ENCODE measurements at regions not wholly inside any gene's neighbourhood (a gene's known extent, or its start where the extent isn't known, plus 50 kb on each side); places are given as distances from the start of the nearest gene placed in this dataset.
"Not testable (repeated sequence)": the region's sequence is repeated elsewhere in the genome, so short reads cannot be mapped to it uniquely, and the experiment has no call there.

DNA sequence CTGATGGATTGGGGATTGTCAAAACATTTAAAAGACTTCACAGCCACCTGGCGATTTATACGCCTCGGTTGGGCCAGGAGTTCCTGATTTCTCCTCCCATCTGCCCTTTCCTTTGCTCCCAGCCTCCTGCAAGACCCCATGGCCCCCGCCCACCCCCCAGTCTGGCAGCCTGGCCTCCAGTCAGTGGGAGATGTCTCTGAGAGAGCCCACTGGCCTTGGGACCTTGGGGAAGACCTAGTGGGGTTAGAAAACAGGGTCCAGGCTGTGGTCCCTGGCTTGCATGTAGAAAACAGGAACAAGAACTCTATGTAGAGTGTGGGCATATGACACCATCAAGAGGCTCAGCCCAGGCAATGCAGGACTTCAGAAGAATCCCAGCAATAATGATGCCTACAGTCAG, 209.4 kb upstream of the C16orf82 start:
- Histone ChIP-seq H3K27ac (no peak overlapping the region), H3K36me3 (no peaks in the 10 kb centered on the region), H3K27me3 (no peaks in the 10 kb centered on the region), H3K4me1 (ENCODE audit: control insufficient read depth in 1 of 2, insufficient read depth in 1 of 2, low read depth in 1 of 2, low read length in 1 of 2) (no peaks in the 10 kb centered on the region), H3K9me3 (no peaks in the 10 kb centered on the region), H3K4me3 (ENCODE audit: low read depth in 1 of 2, low read length in 1 of 2) (no peak overlapping the region)
- TF ChIP-seq, protein P1, sequence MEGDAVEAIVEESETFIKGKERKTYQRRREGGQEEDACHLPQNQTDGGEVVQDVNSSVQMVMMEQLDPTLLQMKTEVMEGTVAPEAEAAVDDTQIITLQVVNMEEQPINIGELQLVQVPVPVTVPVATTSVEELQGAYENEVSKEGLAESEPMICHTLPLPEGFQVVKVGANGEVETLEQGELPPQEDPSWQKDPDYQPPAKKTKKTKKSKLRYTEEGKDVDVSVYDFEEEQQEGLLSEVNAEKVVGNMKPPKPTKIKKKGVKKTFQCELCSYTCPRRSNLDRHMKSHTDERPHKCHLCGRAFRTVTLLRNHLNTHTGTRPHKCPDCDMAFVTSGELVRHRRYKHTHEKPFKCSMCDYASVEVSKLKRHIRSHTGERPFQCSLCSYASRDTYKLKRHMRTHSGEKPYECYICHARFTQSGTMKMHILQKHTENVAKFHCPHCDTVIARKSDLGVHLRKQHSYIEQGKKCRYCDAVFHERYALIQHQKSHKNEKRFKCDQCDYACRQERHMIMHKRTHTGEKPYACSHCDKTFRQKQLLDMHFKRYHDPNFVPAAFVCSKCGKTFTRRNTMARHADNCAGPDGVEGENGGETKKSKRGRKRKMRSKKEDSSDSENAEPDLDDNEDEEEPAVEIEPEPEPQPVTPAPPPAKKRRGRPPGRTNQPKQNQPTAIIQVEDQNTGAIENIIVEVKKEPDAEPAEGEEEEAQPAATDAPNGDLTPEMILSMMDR (IDR thresholded peaks at IDR 0.05), result no peak

DNA sequence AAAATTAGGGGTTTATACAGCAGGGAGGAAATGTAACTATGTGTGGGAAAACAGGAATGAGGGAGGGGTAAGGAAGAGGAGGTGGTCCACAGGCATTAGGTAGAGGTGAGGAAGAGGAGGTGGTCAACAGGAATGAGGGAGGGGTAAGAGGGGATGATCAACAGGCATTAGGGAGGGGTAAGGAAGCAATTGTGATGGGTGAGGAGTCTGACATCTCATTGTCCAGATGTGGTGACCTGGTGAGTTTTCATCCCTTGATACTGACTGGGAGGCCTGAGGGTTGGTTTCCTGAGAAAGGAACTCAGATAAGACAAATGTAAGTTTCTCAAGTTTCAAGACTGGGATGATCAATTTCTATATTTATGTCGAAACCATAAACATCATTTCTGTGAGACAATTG, 206.2 kb upstream of the C16orf82 start:
- TF ChIP-seq, protein P1 (IDR thresholded peaks at IDR 0.05), result no peak
- no peaks in the 10 kb centered on the region for H3K36me3 ChIP-seq
- H3K9me3 ChIP-seq, result no peaks in the 10 kb centered on the region
- no peaks in the 10 kb centered on the region for H3K27me3 ChIP-seq
- H3K27ac ChIP-seq, result no peak overlapping the region
- H3K4me3 ChIP-seq (ENCODE audit: low read depth in 1 of 2, low read length in 1 of 2), result no peak overlapping the region
- no peaks in the 10 kb centered on the region for H3K4me1 ChIP-seq (ENCODE audit: control insufficient read depth in 1 of 2, insufficient read depth in 1 of 2, low read depth in 1 of 2, low read length in 1 of 2)

DNA sequence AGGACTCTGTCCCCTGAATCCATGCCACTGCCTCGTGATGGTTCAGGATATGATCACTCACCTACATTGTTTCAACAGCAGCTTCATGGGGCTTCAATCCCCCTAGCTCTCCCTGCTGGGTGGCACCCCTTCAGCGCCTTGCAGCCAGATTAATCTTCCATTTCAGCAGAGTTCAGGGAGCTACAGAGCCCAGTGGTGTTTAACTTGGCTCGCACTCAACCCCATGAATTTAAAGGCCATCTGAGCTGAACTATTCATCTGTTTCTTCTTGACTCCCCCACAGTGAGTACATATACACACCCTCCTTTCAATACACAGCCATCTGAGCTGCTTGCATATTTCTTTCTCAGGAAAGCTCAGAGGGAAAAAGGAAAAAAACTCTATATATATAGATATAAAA, 202.8 kb upstream of the C16orf82 start:
- TF ChIP-seq, protein P1 (IDR thresholded peaks at IDR 0.05), result no peak
- Histone ChIP-seq H3K27me3 (no peaks in the 10 kb centered on the region), H3K4me1 (ENCODE audit: control insufficient read depth in 1 of 2, insufficient read depth in 1 of 2, low read depth in 1 of 2, low read length in 1 of 2) (no peaks in the 10 kb centered on the region), H3K36me3 (no peaks in the 10 kb centered on the region), H3K9me3 (no peaks in the 10 kb centered on the region), H3K4me3 (ENCODE audit: low read depth in 1 of 2, low read length in 1 of 2) (no peak overlapping the region), H3K27ac (no peak overlapping the region)

DNA sequence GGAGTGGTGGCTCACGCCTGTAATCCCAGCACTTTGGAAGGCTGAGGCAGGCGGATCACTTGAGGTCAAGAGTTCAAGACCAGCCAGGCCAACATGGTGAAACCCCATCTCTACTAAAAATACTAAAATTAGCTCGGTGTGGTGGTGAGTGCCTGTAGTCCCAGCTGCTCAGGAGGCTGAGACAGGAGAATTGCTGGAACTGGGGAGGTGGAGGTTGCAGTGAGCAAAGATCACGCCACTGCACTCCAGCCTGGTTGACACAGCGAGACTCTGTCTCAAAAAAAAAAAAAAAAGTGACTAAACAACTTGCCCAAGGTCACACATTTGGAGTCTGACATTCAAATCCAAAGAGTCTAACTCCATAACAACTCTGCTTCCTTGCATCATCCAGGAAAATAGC, 192.4 kb upstream of the C16orf82 start:
- H3K9me3 ChIP-seq; H3K4me3 ChIP-seq (ENCODE audit: low read depth in 1 of 2, low read length in 1 of 2); H3K4me1 ChIP-seq (ENCODE audit: control insufficient read depth in 1 of 2, insufficient read depth in 1 of 2, low read depth in 1 of 2, low read length in 1 of 2); H3K36me3 ChIP-seq; H3K27me3 ChIP-seq; H3K27ac ChIP-seq: not testable (repeated sequence)

DNA sequence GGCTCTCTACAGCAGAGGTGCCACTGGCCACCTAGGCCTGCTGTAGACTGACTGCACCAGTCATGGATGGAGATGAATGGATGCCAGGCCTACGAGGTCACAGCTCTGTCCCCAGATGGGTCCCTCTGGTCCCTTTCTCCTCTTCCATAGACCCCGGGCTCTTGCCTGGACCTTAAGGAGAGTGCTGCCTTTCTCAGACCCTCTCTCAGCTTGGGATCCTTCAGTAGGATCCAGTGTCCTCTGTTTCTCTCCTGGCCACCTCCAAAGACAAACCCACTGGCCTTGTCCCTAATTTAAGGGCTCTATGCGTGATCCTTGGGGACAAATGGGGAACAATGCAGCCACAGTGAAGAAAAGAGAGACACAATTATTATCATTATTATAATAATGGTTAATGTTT, 189.3 kb upstream of the C16orf82 start:
- H3K27ac ChIP-seq, result no peak overlapping the region
- TF ChIP-seq, protein P1 (IDR thresholded peaks at IDR 0.05), result no peak
- H3K4me3 ChIP-seq (ENCODE audit: low read depth in 1 of 2, low read length in 1 of 2), result no peak overlapping the region
- H3K9me3 ChIP-seq, result no peaks in the 10 kb centered on the region
- no peaks in the 10 kb centered on the region for H3K27me3 ChIP-seq
- no peaks in the 10 kb centered on the region for H3K36me3 ChIP-seq
- H3K4me1 ChIP-seq (ENCODE audit: control insufficient read depth in 1 of 2, insufficient read depth in 1 of 2, low read depth in 1 of 2, low read length in 1 of 2), result no peaks in the 10 kb centered on the region

DNA sequence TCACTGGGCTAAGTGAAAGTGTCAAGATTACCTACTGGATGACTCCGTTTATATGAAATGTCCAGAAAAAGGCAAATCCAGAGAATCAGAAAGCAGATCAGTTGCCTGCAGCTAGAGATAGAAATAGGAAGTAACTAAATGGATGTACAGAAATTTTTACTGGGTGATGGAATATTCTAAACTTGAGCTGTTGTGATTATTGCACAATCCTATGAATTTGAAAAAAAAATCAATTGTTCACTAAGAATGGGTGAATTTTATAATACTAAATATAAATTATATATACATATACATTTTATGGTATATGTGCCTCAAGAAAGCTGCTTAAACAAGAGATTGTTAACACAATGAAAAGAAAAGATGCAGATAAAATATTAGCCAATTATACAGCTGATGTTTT, 181.1 kb upstream of the C16orf82 start:
- TF ChIP-seq, protein P1 (IDR thresholded peaks at IDR 0.05), result no peak
- H3K36me3 ChIP-seq, result no peaks in the 10 kb centered on the region

More for the DNA sequence above, 181.1 kb upstream of the C16orf82 start:
- Histone ChIP-seq H3K9me3 (no peaks in the 10 kb centered on the region), H3K27ac (no peak overlapping the region), H3K4me1 (ENCODE audit: control insufficient read depth in 1 of 2, insufficient read depth in 1 of 2, low read depth in 1 of 2, low read length in 1 of 2) (no peaks in the 10 kb centered on the region), H3K27me3 (no peaks in the 10 kb centered on the region), H3K4me3 (ENCODE audit: low read depth in 1 of 2, low read length in 1 of 2) (no peak overlapping the region)

All from neutrophil (primary cell).